ENCODE measurements at regions not wholly inside any gene's neighbourhood (a gene's known extent, or its start where the extent isn't known, plus 50 kb on each side); places are given as distances from the start of the nearest gene placed in this dataset.

DNA sequence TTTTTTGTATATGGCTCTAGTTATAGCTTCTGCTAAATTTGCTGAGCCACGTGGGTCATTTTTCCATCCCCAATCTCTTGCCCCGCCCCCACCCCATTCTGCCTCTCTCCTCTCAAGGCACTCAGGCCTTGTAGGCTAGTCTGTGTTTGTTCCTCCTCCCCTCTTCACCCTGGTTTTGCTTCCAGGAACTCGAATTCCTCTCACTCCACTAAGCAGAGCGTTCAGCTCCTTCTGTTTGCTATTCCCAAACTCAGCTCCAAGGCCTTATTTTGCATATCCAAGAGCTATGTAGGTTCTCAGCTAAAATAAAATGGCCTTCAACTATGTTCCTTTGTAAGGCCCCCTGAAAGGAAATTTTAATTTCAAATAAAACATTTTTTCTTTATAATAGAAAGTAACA is 1293.7 kb downstream of the EPHA7 start:
- TF ChIP-seq, protein P1, sequence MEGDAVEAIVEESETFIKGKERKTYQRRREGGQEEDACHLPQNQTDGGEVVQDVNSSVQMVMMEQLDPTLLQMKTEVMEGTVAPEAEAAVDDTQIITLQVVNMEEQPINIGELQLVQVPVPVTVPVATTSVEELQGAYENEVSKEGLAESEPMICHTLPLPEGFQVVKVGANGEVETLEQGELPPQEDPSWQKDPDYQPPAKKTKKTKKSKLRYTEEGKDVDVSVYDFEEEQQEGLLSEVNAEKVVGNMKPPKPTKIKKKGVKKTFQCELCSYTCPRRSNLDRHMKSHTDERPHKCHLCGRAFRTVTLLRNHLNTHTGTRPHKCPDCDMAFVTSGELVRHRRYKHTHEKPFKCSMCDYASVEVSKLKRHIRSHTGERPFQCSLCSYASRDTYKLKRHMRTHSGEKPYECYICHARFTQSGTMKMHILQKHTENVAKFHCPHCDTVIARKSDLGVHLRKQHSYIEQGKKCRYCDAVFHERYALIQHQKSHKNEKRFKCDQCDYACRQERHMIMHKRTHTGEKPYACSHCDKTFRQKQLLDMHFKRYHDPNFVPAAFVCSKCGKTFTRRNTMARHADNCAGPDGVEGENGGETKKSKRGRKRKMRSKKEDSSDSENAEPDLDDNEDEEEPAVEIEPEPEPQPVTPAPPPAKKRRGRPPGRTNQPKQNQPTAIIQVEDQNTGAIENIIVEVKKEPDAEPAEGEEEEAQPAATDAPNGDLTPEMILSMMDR (IDR thresholded peaks at IDR 0.05; ENCODE audit: control extremely low read depth in 1 of 3, insufficient read depth in 1 of 3, low read depth in 1 of 3, low read length in 3 of 3) = no peak
- no peak for TF ChIP-seq CTBP2 (IDR thresholded peaks at IDR 0.05; ENCODE audit: borderline replicate concordance, insufficient read depth, insufficient read length, low read length)
- no peak for TF ChIP-seq EZH2 (IDR thresholded peaks at IDR 0.05; ENCODE audit: low read depth, low read length, severe bottlenecking)
- no peak for TF ChIP-seq RNF2 (IDR thresholded peaks at IDR 0.05; ENCODE audit: borderline replicate concordance, low read depth, low read length, missing control alignments, poor library complexity, severe bottlenecking)
- no peak for TF ChIP-seq CHD1 (IDR thresholded peaks at IDR 0.05; ENCODE audit: low read depth, low read length)

All from H1 (cell line).